GM18517 (cell line): ENCODE measurements at regions not wholly inside any gene's neighbourhood (a gene's known extent, or its start where the extent isn't known, plus 50 kb on each side); places are given as distances from the start of the nearest gene placed in this dataset.

Experiments
- ATAC-seq: cut with Tn5 transposase; IDR thresholded peaks from one replicate; pipeline ENCODE4 v1.9.1; 2021; ENCODE audit warnings: mild to moderate bottlenecking, moderate library complexity; ENCODE audit not compliant: unreplicated experiment

GRCh38 chr6:9499709-9500108 lies 915.2 kb downstream of the TFAP2A start:
- ATAC-seq: no peak

DNA sequence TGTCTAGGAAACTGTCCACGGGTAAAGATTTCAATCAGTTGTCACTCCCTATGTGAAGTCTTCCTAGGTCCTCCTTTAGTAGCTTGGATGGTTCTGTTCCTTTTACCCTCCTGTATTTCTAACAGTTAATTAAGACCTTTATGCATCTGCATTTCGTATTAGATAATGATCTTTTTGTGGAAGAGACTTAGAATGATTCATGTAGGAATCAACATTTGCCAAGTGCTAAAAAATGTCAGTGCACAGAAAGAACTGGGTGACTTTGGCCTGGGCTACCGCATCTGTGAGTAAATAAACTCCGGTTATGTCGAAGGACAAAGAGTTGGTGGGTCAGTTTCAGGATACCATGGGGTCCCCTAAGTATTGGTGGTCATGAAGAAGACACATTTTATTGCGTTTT lies 918.0 kb downstream of the TFAP2A start:
- no peak for ATAC-seq

DNA sequence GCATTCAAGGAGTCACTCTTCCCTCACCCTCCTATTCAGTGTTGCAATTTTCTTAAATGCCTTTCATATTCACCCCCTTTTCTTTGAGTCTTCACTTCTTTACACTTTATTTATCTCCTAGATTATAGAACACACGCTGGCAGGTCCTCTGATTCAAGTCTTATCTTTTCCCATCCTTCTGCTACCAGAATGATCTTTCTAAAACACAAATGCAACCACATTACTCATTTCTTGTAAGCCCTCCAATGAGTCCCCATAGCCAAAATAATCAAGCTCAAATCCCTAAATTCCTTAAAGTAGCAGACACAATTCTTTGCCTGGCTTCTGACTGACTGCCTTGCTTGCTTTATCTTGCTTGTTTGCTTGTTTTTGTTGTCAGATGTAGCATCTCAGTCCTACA lies 920.0 kb downstream of the TFAP2A start:
- no peak for ATAC-seq

DNA sequence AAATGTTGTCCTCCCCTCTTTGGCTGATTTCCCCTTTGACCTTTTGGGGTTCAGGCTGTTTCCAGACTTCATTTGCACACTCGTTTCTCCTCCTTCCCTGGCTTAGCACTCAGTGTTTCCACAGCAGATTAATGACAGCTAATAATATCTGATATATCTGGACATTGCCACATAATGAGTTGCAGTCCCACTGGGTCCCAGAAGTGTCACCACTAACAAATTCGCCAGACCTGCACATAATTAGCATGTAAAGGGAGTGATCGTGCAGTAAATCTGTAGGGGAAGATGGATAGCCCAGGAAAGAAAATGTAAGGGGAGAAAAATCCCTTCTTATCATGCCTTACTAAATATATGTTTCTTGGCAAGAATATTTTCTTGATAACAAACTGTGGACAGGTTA lies 922.1 kb downstream of the TFAP2A start:
- no peak for ATAC-seq

DNA sequence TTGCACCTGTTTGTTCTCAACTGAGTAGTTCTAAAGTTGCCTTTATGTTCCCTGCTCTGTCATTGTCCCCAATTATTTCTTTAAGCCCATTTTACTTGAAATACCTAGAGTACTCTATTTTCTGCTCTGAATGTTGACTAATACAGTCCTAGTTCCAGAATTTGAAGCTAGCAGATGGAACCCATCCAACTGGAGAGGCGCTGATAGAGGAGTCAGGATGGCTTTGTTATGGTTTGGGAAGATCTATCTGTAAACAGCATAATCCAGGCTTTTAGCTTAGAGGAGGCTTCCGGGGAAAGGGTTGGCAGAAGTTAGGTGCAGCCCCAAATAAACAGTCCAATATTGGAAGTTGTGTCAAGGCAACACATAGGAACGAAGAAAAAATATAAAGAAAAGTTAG lies 927.7 kb downstream of the TFAP2A start:
- no peak for ATAC-seq

DNA sequence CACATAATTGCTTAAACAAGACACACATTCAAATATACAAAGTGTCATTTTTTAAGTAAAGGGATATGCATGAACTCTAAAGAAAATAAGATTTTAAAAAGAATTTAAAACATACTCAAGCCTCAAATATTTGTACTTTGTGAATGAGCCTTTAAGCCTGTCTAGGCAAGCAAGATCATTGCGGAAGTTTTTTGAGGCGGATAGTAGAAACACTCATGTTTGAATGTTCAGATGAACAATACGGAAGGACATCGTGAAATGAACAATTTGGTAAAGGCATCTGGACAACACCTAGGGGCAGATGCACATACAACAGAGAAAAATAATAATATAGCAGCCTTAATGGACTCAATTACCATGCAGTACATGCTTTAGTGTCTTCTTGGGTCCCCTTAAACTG lies 928.9 kb downstream of the TFAP2A start:
- ATAC-seq: no peak

GRCh38 chr6:9484686-9485085 lies 930.2 kb downstream of the TFAP2A start:
- no peak for ATAC-seq

GRCh38 chr6:9484091-9484490 lies 930.8 kb downstream of the TFAP2A start:
- ATAC-seq: no peak

- no peak for ATAC-seq
Observed at GRCh38 chr6:9482030-9482738, 932.7 kb downstream of the TFAP2A start.

GRCh38 chr6:9481292-9482029 lies 933.4 kb downstream of the TFAP2A start:
- no peak for ATAC-seq

- ATAC-seq: no peak
Observed at GRCh38 chr6:9468277-9468676, 946.6 kb downstream of the TFAP2A start.

DNA sequence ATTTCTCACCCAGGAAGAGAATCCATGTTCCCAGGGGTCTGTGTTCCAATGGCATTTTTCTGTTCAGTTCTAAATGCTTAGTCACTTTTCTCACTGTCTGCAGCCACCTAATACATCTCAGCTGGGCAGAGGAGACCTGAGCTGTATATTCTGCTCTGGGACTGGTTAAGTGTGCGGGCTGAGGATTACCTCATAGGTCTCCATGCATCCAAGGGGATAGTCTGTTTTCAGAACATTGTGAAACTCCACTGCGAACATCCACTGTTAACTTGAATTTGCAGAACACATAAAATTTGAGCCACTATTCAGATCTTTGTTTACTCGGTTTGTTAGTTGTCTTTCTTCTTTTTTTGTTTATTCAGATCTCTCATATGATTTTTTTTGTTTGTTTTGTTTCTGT lies 947.1 kb downstream of the TFAP2A start:
- ATAC-seq: no peak

DNA sequence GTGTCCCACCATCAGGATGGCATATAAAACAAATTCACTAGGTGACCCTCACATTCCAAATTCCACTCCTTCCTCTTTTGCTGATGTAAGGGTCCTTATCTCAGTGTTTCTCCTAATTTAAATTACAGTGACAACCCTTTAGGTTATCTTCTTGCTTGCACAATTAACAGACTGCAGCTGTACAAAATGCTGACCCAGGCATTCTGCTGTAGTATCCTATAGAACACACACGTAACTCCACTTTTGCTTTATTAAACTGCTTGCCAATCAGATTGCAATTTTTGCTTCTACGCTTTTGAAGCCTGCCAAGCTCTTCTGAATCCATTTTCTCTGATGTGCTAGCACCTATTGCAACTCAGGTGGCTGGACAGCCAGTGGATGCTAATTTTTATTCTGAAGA lies 950.3 kb downstream of the TFAP2A start:
- ATAC-seq: no peak

DNA sequence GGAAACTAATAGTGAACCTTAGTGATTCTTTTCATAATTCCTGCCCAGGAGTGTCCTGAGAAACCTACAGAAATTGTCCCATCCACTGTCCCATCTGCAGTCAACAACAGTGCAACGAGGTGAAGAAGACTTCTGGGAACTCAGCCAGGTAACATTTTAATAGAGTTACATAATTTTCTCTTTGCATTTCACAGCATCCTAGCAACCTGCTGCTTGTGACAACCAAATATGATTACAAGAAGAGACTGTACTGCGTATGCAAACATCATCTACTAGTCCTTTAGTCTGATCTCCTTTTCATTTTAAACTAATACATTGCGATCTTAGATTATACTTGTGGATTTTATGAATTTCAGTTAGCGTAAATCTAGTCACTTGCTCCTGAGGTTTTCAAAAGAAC lies 951.6 kb downstream of the TFAP2A start:
- ATAC-seq: no peak

GRCh38 chr6:9461188-9461587 lies 953.7 kb downstream of the TFAP2A start:
- ATAC-seq: no peak

DNA sequence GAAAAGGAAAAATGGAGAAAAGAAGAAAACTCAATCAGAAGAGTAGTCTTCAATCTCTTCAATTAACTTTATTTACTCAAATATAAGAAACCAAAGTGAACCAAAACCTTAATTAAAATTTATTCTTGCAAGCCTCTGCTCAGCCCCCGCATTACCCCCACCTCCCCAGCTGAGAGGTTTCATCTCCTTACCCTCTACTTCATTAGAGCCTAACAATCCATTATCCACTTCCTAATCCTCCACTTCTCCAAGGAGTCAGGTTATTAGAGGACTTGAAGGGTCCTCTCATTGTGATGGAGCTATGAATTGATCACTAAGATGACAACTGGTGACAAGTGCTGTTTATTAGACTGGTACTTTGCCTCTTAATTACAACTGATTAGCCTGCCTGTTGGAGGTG lies 956.5 kb downstream of the TFAP2A start:
- ATAC-seq: no peak

GRCh38 chr6:9455864-9456658 lies 958.8 kb downstream of the TFAP2A start:
- no peak for ATAC-seq

DNA sequence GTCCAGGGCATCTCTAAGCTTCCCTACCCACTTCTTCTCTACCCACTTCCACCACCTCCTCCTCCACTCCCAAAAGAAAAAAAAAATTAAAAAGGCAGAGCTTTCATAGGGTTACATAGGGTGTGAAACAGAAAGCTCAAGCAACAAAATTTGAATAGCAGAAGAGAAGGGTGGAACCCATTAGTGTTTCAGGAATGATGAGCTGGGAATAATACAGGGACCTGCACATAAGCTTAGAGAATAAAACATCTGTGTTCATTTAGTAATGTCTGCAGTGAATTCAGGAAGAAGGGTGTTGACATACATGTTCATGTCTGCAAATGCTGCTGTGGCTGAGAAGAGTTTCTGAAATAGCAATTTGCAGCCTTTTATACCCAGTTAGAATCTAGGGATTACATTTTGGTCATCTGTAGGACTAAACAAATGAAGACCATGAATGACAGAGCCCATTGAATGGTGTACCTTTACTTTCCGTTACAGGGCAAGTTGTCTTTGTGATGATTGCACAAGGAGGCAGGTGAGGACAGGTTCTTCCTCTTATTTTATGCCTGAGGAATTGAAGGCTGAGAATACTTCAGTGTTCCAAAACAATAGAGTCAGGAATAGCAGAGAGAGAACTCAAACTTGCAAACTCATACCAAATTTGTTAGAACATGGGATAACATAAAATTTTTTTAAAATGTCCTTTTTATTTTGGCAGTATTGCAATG lies 975.1 kb downstream of the TFAP2A start:
- ATAC-seq: no peak

- no peak for ATAC-seq
Observed at GRCh38 chr6:9437836-9438235, 977.0 kb downstream of the TFAP2A start.

DNA sequence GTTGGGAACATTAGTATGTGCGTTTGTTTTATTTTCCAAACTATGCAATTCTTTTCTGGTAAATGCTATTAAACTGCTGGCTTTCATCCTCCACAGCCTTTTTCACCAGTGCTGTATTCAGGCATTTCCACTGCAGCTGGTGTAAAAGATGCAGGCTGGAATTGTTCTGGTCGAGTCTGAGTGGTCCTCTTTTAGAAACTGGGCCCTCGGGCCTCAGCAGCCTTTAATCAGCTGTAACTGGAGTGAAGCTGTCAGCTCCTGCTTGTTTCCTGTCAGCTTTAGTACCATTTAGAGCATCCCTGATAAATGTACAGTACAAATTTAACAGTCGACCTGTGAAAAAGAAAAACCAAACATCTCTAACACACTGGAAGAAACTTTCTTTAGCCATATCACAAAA lies 979.6 kb downstream of the TFAP2A start:
- ATAC-seq: no peak

GRCh38 chr6:9431945-9432344 lies 982.9 kb downstream of the TFAP2A start:
- no peak for ATAC-seq
